Inflammatory macrophage (primary cell): ENCODE measurements at regions not wholly inside any gene's neighbourhood (a gene's known extent, or its start where the extent isn't known, plus 50 kb on each side); places are given as distances from the start of the nearest gene placed in this dataset.

Experiments
- DNase-seq, 2 donors: peaks; one replicate each; pipeline ENCODE4 v3.0.0-alpha.2; 2020 to 2022

DNA sequence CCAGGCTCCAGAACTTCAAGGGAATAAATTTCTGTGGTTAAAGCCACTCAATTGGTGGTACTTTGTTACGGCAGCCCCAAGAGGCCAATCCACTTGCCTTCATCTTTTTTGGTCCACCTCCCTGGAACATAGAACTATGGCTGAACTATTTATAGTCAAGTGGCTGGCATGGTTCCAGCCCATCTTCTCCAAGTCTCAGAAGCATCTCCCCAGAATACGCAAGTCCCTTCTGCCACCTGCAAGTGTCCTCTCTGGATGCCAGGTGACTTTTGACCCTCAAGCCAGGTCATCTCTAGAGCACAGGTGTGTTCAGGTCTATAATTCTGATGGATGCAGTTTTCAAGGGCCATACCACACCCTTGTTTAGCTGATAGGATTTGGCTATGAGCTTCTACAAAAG lies 371.5 kb downstream of the AACS start:
- DNase-seq, result no peak

DNA sequence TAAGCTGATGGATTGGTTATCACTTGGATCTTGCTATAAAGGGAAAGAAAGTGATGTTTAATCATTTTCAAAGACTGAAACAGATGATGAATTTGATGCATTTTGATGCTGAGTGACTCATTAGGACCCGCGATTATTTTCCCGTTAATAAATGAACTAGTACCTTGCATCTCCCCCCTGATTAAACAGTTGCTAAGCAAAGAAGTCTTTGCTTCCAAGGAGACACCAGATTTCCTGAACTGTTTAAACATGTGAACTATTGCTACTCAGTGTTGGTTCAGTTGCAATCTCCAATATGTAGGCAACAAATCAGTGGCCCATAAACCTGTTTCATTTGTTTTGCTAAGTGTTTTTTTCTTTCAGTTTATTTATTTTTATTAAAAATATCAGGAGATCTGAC lies 375.2 kb downstream of the AACS start:
- DNase-seq, result no peak

GRCh38 chr12:125443341-125443740 lies 378.1 kb downstream of the AACS start:
- DNase-seq, result no peak

GRCh38 chr12:125451408-125451807 lies 386.2 kb downstream of the AACS start:
- no peak for DNase-seq

- no peak for DNase-seq
Observed at GRCh38 chr12:125453751-125454150, 388.5 kb downstream of the AACS start.

- DNase-seq, result no peak
Observed at GRCh38 chr12:125454291-125454690, 389.1 kb downstream of the AACS start.

- DNase-seq, result no peak
Observed at GRCh38 chr12:125454786-125455480, 389.7 kb downstream of the AACS start.

DNA sequence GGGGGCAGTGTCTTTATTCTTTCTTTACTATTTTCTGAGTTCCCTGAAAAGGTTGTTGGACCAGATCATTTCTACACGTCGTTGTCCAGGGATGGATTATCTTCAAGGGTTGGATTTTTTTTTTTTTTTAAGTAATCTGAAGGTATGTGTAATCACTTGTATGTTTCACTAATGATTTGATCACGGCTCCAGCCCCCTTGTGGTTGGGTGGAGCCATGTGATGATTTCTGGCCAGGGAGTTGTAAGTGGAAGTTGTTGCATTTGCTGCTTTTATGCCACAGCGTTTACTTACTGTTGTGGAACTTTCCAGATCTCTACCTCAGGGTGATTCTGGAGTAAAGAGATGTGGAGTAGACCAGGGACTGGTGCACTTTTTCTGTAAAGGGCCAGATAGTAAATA lies 390.3 kb downstream of the AACS start:
- no peak for DNase-seq

- no peak for DNase-seq
Observed at GRCh38 chr12:125458552-125459268, 393.5 kb downstream of the AACS start.

- DNase-seq, result no peak
Observed at GRCh38 chr12:125461831-125462230, 396.6 kb downstream of the AACS start.

- no peak for DNase-seq
Observed at GRCh38 chr12:125463386-125463785, 398.2 kb downstream of the AACS start.

- DNase-seq, result no peak
Observed at GRCh38 chr12:125467363-125467762, 402.1 kb downstream of the AACS start.

DNA sequence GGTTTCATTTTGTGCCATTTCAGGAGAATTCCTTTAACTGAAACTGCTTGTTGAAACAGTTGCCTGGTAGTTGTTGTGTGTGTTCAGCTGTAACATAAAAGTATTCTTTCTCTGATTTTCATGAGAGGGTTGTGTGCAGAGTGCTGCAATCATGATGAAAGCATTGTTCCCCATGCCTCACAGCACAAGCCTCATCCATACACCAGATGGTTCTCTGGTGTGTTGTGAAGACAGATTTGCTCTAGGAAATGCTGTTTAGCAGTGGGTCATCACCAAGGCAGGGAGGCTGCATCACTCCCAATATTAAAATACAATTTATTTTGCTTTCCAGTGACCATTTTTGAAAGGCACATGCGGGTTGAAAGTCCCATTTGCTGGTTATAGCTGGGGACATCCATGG lies 404.4 kb downstream of the AACS start:
- no peak for DNase-seq

GRCh38 chr12:125470838-125471783 lies 405.9 kb downstream of the AACS start:
- DNase-seq, result no peak

- DNase-seq, result no peak
Observed at GRCh38 chr12:125473501-125473900, 408.3 kb downstream of the AACS start.

GRCh38 chr12:125487336-125487735 lies 422.1 kb downstream of the AACS start:
- DNase-seq, result no peak

DNA sequence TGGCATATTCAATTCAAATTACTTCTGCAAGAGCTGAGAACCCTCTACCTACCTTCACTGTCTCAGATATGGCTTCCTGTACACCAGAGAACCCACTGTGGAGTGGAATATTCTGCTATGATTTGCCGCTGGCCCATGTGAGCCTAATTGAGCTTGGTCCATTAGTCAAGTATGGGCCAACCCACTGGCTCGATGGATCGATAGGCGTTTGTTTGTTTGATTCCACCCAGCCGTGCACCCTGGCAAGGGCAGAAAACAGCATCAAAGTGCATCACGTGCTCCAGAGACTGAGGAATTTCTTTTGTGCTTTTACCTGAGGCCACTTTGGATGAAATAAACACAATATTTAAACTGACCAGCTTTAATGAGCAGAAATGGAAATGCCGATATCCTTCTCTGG lies 426.3 kb downstream of the AACS start:
- DNase-seq, result no peak

DNA sequence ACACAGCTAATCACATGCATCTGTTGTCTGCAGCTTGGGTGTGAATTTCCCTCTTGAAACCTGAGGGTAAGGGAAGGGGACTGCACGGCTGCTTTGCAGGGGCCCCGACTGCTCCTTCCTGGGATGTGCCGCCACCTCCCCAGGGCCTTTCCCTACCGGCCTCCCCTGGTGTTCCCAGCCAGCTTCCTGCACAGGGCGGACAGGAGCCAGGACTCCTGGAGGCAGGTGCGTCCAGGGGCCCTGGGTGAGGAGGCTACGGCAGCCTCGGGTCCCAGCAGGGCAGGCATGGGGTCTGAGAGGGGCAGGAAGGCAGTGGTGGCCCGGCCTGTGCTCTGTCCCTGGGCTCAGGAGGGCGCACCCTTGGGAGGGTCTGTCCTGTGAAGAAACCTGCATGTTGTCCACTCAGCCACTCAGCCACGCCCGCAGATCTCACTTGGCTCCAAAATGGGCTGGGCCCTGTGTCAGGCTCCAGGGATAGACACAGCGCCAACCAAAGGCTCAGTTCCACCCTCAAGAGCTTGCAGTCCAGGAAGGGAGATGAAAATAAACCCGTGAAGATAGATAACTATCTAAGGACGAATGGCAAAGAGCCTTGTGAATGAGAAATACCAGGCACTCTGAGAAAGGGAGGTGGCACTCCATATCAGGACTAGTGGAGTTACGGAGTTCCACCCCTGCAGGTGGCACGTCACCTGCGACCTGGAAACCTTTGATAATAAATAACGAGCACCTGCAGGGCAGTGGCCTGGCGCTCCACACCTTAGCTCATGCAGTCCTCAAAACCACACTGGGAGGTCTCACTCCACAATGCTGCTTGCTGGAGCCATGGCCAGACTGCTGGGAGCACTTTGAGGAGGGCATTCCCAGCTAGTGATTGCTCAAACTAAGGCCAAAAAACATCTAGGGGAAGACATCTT lies 427.4 kb downstream of the AACS start:
- no peak for DNase-seq

GRCh38 chr12:125493704-125494308 lies 428.6 kb downstream of the AACS start:
- no peak for DNase-seq

DNA sequence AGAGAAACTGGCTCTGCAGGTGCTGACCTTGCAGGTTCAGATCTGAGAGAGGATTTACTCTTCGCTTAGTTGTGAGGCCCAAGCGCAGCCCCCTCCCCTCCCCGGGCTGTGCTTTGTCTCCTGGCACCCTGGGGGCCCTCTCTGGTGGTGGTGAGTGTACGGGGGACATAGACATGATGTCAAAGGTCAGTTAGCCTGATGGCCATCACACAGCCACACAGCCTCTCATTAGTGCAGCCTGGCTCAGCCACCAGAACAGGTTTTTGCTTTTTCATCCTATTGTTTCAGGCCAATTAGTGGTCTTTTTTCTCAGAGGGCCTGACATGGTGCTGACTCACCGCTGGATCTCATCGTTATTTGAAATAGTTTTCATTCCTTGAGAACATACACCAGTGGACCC lies 437.9 kb downstream of the AACS start:
- no peak for DNase-seq

DNA sequence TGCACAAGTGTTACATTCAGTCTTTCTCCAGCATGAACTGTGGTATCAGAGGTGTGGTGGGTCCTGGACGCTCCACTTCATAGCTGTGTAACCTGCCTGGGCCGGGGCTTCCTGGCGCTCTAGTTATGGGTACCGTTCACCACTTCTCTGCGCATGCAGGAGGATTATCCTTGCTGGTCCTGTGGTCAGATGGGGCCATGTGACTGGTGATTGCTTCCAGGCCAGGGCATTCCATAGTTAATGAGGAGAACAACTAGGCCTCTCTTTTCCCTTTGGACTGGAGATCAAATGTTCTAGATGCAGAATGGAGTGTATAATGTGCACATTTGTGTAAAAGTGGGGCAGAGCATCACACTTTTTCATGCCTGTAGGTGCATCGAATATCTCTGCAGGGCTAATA lies 444.0 kb downstream of the AACS start:
- DNase-seq, result no peak
